IMR-90 (cell line): ENCODE measurements at regions not wholly inside any gene's neighbourhood (a gene's known extent, or its start where the extent isn't known, plus 50 kb on each side); places are given as distances from the start of the nearest gene placed in this dataset.
A peak's percentile ranks its signal among the peaks of the same experiment; 100 is the strongest.

Experiments used
- ATAC-seq: fragments of 200-7000 bp; cut with Tn5 transposase; 2 replicates; pipeline ENCODE4 v1.9.1; 2020; ENCODE audit warnings: low read depth, mild to moderate bottlenecking, moderate library complexity
- BruUV-seq: library from RNA; stranded (reverse); fragments of 400-500 nt; replicated peaks from 2 replicates; lab custom pipeline; 2021; lab: Mats Ljungman, UMichigan
- CTCF ChIA-PET: fragments of 300-600 bp; formaldehyde crosslinking; extraction: SDS; loops from one replicate; lab custom pipeline; 2021; ENCODE audit warnings: antibody characterized with exemption; lab: Yijun Ruan, JAX
- POLR2A ChIA-PET: fragments of 300-600 bp; sonication (Branson Sonifier 250); formaldehyde crosslinking; loops from one replicate; lab custom pipeline; 2022; ENCODE audit warnings: antibody characterized with exemption; ENCODE audit not compliant: unreplicated experiment; lab: Charles Lee
- DNase-seq: peaks from one replicate; pipeline ENCODE4 v3.0.0; 2013
- H2AFZ ChIP-seq: replicated peaks from 2 replicates; pipeline ENCODE3; 2013; ENCODE audit warnings: low read length, mild to moderate bottlenecking; ENCODE audit not compliant: poor library complexity
- H2AK5ac ChIP-seq: 2 replicates; pipeline ENCODE4 v1.6.1; 2013; ENCODE audit warnings: low read depth, low read length, inconsistent platforms
- H2AK9ac ChIP-seq: replicated peaks from 2 replicates; pipeline ENCODE3; 2013; ENCODE audit warnings: mild to moderate bottlenecking, low read depth, low read length, moderate library complexity; ENCODE audit not compliant: poor library complexity
- H2BK120ac ChIP-seq: 2 replicates; pipeline ENCODE4 v1.6.1; 2013; ENCODE audit warnings: low read depth, low read length, inconsistent platforms
- H2BK15ac ChIP-seq: 3 replicates; pipeline ENCODE4 v1.6.1; 2013; ENCODE audit warnings: low read depth, low read length, inconsistent platforms
- H2BK20ac ChIP-seq: 2 replicates; pipeline ENCODE4 v1.6.1; 2013; ENCODE audit warnings: low read depth, mild to moderate bottlenecking, inconsistent platforms, low read length, moderate library complexity
- H2BK5ac ChIP-seq: 2 replicates; pipeline ENCODE4 v1.6.1; 2013; ENCODE audit warnings: mild to moderate bottlenecking, low read depth, low read length, inconsistent platforms; ENCODE audit not compliant: poor library complexity, severe bottlenecking
- H3K14ac ChIP-seq: replicated peaks from 2 replicates; pipeline ENCODE4 v1.6.1; 2013; ENCODE audit warnings: low read depth, low read length, inconsistent platforms
- H3K18ac ChIP-seq: 2 replicates; pipeline ENCODE4 v1.6.1; 2013; ENCODE audit warnings: low read depth, low read length, control low read depth
- H3K23ac ChIP-seq: 2 replicates; pipeline ENCODE4 v1.6.1; 2013; ENCODE audit warnings: low read depth, low read length, inconsistent platforms
- H3K27ac ChIP-seq: 2 replicates; pipeline ENCODE4 v1.5.1; 2013; ENCODE audit warnings: mild to moderate bottlenecking, control low read depth, low read length; ENCODE audit not compliant: insufficient read depth
- H3K27me3 ChIP-seq: 2 replicates; pipeline ENCODE4 v1.6.1; 2013; ENCODE audit warnings: low read length; ENCODE audit not compliant: control insufficient read depth, insufficient read depth
- H3K36me3 ChIP-seq: 2 replicates; pipeline ENCODE4 v1.6.1; 2013; ENCODE audit warnings: low read length, mixed read lengths; ENCODE audit not compliant: control insufficient read depth, insufficient read depth
- H3K4ac ChIP-seq: 2 replicates; pipeline ENCODE4 v1.6.1; 2013; ENCODE audit warnings: low read depth, low read length, inconsistent platforms
- H3K4me1 ChIP-seq: 2 replicates; pipeline ENCODE4 v1.6.1; 2013; ENCODE audit warnings: low read length, mixed read lengths; ENCODE audit not compliant: control insufficient read depth, insufficient read depth
- H3K4me2 ChIP-seq: 2 replicates; pipeline ENCODE4 v1.6.1; 2013; ENCODE audit warnings: low read depth, mild to moderate bottlenecking, control low read depth, low read length, moderate library complexity
- H3K4me3 ChIP-seq: 2 replicates; pipeline ENCODE4 v1.5.1; 2013; ENCODE audit warnings: low read depth, mild to moderate bottlenecking, control low read depth, low read length, moderate library complexity; ENCODE audit not compliant: insufficient read depth
- H3K56ac ChIP-seq: 2 replicates; pipeline ENCODE4 v1.6.1; 2013; ENCODE audit warnings: low read length, inconsistent platforms; ENCODE audit not compliant: insufficient read depth; ENCODE audit errors: extremely low read depth
- H3K79me1 ChIP-seq, 2 experiments: 2 replicates each; pipeline ENCODE4 v1.6.1; 2013; ENCODE audit warnings: low read length in 2 of 2, inconsistent platforms in 1 of 2, low read depth in 1 of 2
- H3K9ac ChIP-seq: 2 replicates; pipeline ENCODE4 v1.6.1; 2013; ENCODE audit warnings: low read depth, low read length, control low read depth
- H3K9me1 ChIP-seq: 2 replicates; pipeline ENCODE4 v1.6.1; 2013; ENCODE audit warnings: low read length, inconsistent platforms; ENCODE audit not compliant: insufficient read depth
- H3K9me3 ChIP-seq: 2 replicates; pipeline ENCODE4 v1.6.1; 2013; ENCODE audit warnings: low read length; ENCODE audit not compliant: control insufficient read depth, insufficient read depth
- H4K20me1 ChIP-seq: 2 replicates; pipeline ENCODE4 v1.6.1; 2013; ENCODE audit warnings: low read length, inconsistent platforms; ENCODE audit not compliant: insufficient read depth
- H4K5ac ChIP-seq: 2 replicates; pipeline ENCODE4 v1.6.1; 2013; ENCODE audit warnings: mild to moderate bottlenecking, low read depth, low read length, control low read depth
- H4K8ac ChIP-seq, 2 experiments: 2 replicates each; pipeline ENCODE4 v1.6.1; 2013; ENCODE audit warnings: low read depth in 2 of 2, low read length in 2 of 2, control low read depth in 1 of 2, inconsistent platforms in 1 of 2
- H4K91ac ChIP-seq: 2 replicates; pipeline ENCODE4 v1.6.1; 2013; ENCODE audit warnings: low read depth, low read length, inconsistent platforms; ENCODE audit not compliant: insufficient read depth
- CHD1 ChIP-seq: IDR thresholded peaks from 2 replicates; pipeline ENCODE4 v1.6.1; 2012; ENCODE audit warnings: low read depth, low read length, improper control_type of control experiment
- CTCF ChIP-seq: conservative IDR thresholded peaks from 2 replicates; pipeline ENCODE4 v1.5.1; 2012; ENCODE audit warnings: mild to moderate bottlenecking, low read depth, low read length, improper control_type of control experiment
- ELK1 ChIP-seq: fragments of 150-350 bp; IDR thresholded peaks from 2 replicates; pipeline ENCODE4 v1.6.1; 2016; ENCODE audit warnings: low read depth, mild to moderate bottlenecking, low read length, moderate library complexity, borderline replicate concordance
- MAFK ChIP-seq: IDR thresholded peaks from 2 replicates; pipeline ENCODE4 v1.6.1; 2012; ENCODE audit warnings: low read depth, low read length, improper control_type of control experiment
- MXI1 ChIP-seq: IDR thresholded peaks from 2 replicates; pipeline ENCODE4 v1.6.1; 2012; ENCODE audit warnings: low read depth, mild to moderate bottlenecking, low read length, moderate library complexity, borderline replicate concordance
- NFE2L2 ChIP-seq: fragments of 150-350 bp; IDR thresholded peaks from 2 replicates; pipeline ENCODE4 v1.6.1; 2016; ENCODE audit warnings: low read depth, mild to moderate bottlenecking, low read length
- RCOR1 ChIP-seq: IDR thresholded peaks from 2 replicates; pipeline ENCODE4 v1.6.1; 2012; ENCODE audit warnings: mild to moderate bottlenecking, low read length, improper control_type of control experiment; ENCODE audit not compliant: insufficient replicate concordance
- RFX5 ChIP-seq: IDR thresholded peaks from 2 replicates; pipeline ENCODE4 v1.8.0; 2012; ENCODE audit warnings: low read depth, mild to moderate bottlenecking, low read length, moderate library complexity
- WGBS, 2 experiments: methylation state at CpG; one replicate each; pipeline versions ENCODE4 v1.1.5 to v1.1.7; 2013; ENCODE audit warnings: missing lambda C conversion rate in 2 of 2; ENCODE audit not compliant: insufficient read length in 1 of 2; ENCODE audit errors: extremely low coverage in 2 of 2; 5-methylcytosine and 5-hydroxymethylcytosine counted together
- dilution Hi-C: fragments of 300-500 bp; cut with HindIII; formaldehyde crosslinking; loops from one replicate; pipeline ENCODE4 v1.14.3; 2018; ENCODE audit warnings: low sequenced_read_pairs; ENCODE audit not compliant: unreplicated experiment
- in situ Hi-C: fragments of 300-500 bp; cut with MboI; formaldehyde crosslinking; loops from 3 replicates; pipeline ENCODE4 v1.14.3; 2019; ENCODE audit warnings: low sequenced_read_pairs, inconsistent platforms, mixed read lengths
- intact Hi-C: fragments of 100-400 bp; cut with micrococcal nuclease; formaldehyde crosslinking; loops from 2 replicates; pipeline ENCODE4 v1.10.0; 2022

GRCh38 chr12:114760151-114760877 lies 76.3 kb upstream of the TBX3 start:
- no peak overlapping the region for H2BK5ac ChIP-seq
- in situ Hi-C loops: loop anchor here (5.0 kb wide), 1 partner anchor 73 kb away; no protein-coding TSS in a partner anchor
- POLR2A ChIA-PET: no interaction called here
- ATAC-seq (no peak), DNase-seq (no peak)
- peak overlapping the region; percentile 24; the same call in 1 of the 2 replicates for H3K14ac ChIP-seq
- peak overlapping the region; percentile 51 for H3K4ac ChIP-seq
- H4K5ac ChIP-seq: no peak overlapping the region; the same call in 1 of the 2 replicates
- intact Hi-C loops: loop anchor here (10.0 kb wide), 1 partner anchor 144 kb away; no protein-coding TSS in a partner anchor
- H4K20me1 ChIP-seq: no peaks in the 10 kb centered on the region
- peaks cover 0 to 2% of the 10 kb centered on the region in 2 experiments; a peak in 1 of 4 replicates for H3K79me1 ChIP-seq
- H3K9me1 ChIP-seq: peaks cover 5% of the 10 kb centered on the region
- BruUV-seq: no TSS peak
- no peak overlapping the region for H3K27ac ChIP-seq
- no CpG with 5 or more reads among the region's 10 CpGs for WGBS, 2 experiments
- H2BK20ac ChIP-seq: peak overlapping the region; percentile 63
- H2AK9ac ChIP-seq: no peak overlapping the region
- H2BK15ac ChIP-seq: peak overlapping the region; percentile 64; the same call in 1 of the 3 replicates
- H2AK5ac ChIP-seq: peak overlapping the region; percentile 15
- H3K4me1 ChIP-seq: peaks cover 6% of the 10 kb centered on the region
- no peaks in the 10 kb centered on the region for H3K27me3 ChIP-seq
- peak overlapping the region; percentile 61 for H4K91ac ChIP-seq
- TF ChIP-seq NFE2L2: no peak
- no peak for TF ChIP-seq CHD1
- TF ChIP-seq MAFK: no peak
- no peak for TF ChIP-seq RCOR1
- TF ChIP-seq RFX5: no peak
- TF ChIP-seq CTCF: no peak
- no peak for TF ChIP-seq ELK1
- TF ChIP-seq MXI1: no peak
- no peak overlapping the region for H3K4me3 ChIP-seq
- H4K8ac ChIP-seq: no peak overlapping the region
- H3K18ac ChIP-seq: 0 out of 2 replicates have a peak overlapping the region, but pooled peaks have one; percentile 11
- no peaks in the 10 kb centered on the region for H3K36me3 ChIP-seq
- H3K9ac ChIP-seq: no peak overlapping the region
- CTCF ChIA-PET: interaction anchor here (1.0 to 1.4 kb wide), 2 partner anchors 19 to 76 kb away, joined by 3 read pairs; no protein-coding TSS in a partner anchor
- dilution Hi-C loops: no loop called here
- no peak overlapping the region for H3K56ac ChIP-seq
- no peak overlapping the region for H3K4me2 ChIP-seq
- no peaks in the 10 kb centered on the region for H3K9me3 ChIP-seq
- peak overlapping the region; percentile 28 for H2AFZ ChIP-seq
- no peak overlapping the region for H3K23ac ChIP-seq
- H2BK120ac ChIP-seq: peak overlapping the region; percentile 38
